ENCODE measurements at regions not wholly inside any gene's neighbourhood (a gene's known extent, or its start where the extent isn't known, plus 50 kb on each side); places are given as distances from the start of the nearest gene placed in this dataset.
"Not testable (repeated sequence)": the region's sequence is repeated elsewhere in the genome, so short reads cannot be mapped to it uniquely, and the experiment has no call there.

- TF ChIP-seq REST (IDR thresholded peaks at IDR 0.05; ENCODE audit: low read depth, low read length) (no peak), EP300 (IDR thresholded peaks at IDR 0.05; ENCODE audit: borderline replicate concordance in 1 of 2, low read depth in 1 of 2, low read length in 1 of 2) (no peak), TEAD4 (IDR thresholded peaks at IDR 0.05; ENCODE audit: borderline replicate concordance, insufficient read depth) (no peak), USF1 (IDR thresholded peaks at IDR 0.05; ENCODE audit: borderline replicate concordance, low read depth) (no peak)
These were observed 523.2 kb downstream of the RMST start (continued) for GRCh38 chr12:97985834-97986233.

- H3K27me3 ChIP-seq (ENCODE audit: insufficient read depth); H3K27ac ChIP-seq (ENCODE audit: low read depth in 2 of 2, low read length in 1 of 2); H3K4me2 ChIP-seq; H3F3A ChIP-seq (replicated peaks; ENCODE audit: insufficient read depth); DNase-seq; CTCF ChIA-PET; H2AFZ ChIP-seq (ENCODE audit: low read depth); H4K20me1 ChIP-seq (ENCODE audit: insufficient read depth); H3K4me3 ChIP-seq (ENCODE audit: low read depth in 2 of 2, low read length in 1 of 2); H3K9me3 ChIP-seq; H3K9me2 ChIP-seq; H3K4me1 ChIP-seq (ENCODE audit: control insufficient read depth in 1 of 2, insufficient read depth in 2 of 2, low read depth in 1 of 2, low read length in 1 of 2); H3K9ac ChIP-seq; H3K79me2 ChIP-seq (ENCODE audit: insufficient read depth); H3K36me3 ChIP-seq (replicated peaks in 1 of 2; ENCODE audit: control insufficient read depth in 1 of 2, insufficient read depth in 2 of 2, low read length in 1 of 2): not testable (repeated sequence)
- POLR2A ChIA-PET = interaction anchor here (0.7 kb wide), 1 partner anchor 822 kb away, joined by 3 read pairs; no protein-coding TSS in a partner anchor
These were observed 526.0 kb downstream of the RMST start for GRCh38 chr12:97988588-97988987.

- no peak overlapping the region for H3K4me2 ChIP-seq
- H2AFZ ChIP-seq (ENCODE audit: low read depth) = no peak overlapping the region
- TF ChIP-seq NFIC (IDR thresholded peaks at IDR 0.05; ENCODE audit: borderline replicate concordance) (no peak), TAF1 (IDR thresholded peaks at IDR 0.05; ENCODE audit: borderline replicate concordance, low read depth, low read length) (no peak), CTCF (IDR thresholded peaks at IDR 0.05) (no peak), MEF2A (IDR thresholded peaks at IDR 0.05; ENCODE audit: borderline replicate concordance, low read depth) (no peak), EZH2phosphoT487 (IDR thresholded peaks at IDR 0.05; ENCODE audit: borderline replicate concordance, low read depth) (no peak), RFX5 (IDR thresholded peaks at IDR 0.05; ENCODE audit: low read length) (no peak), GATA2 (CRISPR knock-in tag; IDR thresholded peaks at IDR 0.05) (no peak), RAD21 (IDR thresholded peaks at IDR 0.05; ENCODE audit: low read length) (no peak), FOXJ3 (CRISPR knock-in tag; IDR thresholded peaks at IDR 0.05) (no peak), IRF3 (IDR thresholded peaks at IDR 0.05; ENCODE audit: low read depth, low read length) (no peak), GABPA (IDR thresholded peaks at IDR 0.05; ENCODE audit: low read depth) (no peak), NRF1 (IDR thresholded peaks at IDR 0.05; ENCODE audit: low read depth, low read length) (no peak), FOSL2 (IDR thresholded peaks at IDR 0.05; ENCODE audit: borderline replicate concordance, low read depth) (no peak), EP300 (IDR thresholded peaks at IDR 0.05; ENCODE audit: borderline replicate concordance in 1 of 2, low read depth in 1 of 2, low read length in 1 of 2) (no peak), USF1 (IDR thresholded peaks at IDR 0.05; ENCODE audit: borderline replicate concordance, low read depth) (no peak), RCOR1 (IDR thresholded peaks at IDR 0.05; ENCODE audit: low read length) (no peak)
These were observed 525.9 kb upstream of the TMPO start for GRCh38 chr12:97989366-97989940.

More at GRCh38 chr12:97989366-97989940, 525.9 kb upstream of the TMPO start:
- Histone ChIP-seq H3K9ac (no peak overlapping the region), H3K27me3 (ENCODE audit: insufficient read depth) (no peaks in the 10 kb centered on the region), H4K20me1 (ENCODE audit: insufficient read depth) (no peaks in the 10 kb centered on the region), H3K27ac (ENCODE audit: low read depth in 2 of 2, low read length in 1 of 2) (no peak overlapping the region), H3F3A (replicated peaks; ENCODE audit: insufficient read depth) (no peaks in the 10 kb centered on the region), H3K4me1 (ENCODE audit: control insufficient read depth in 1 of 2, insufficient read depth in 2 of 2, low read depth in 1 of 2, low read length in 1 of 2) (no peaks in the 10 kb centered on the region), H3K4me3 (ENCODE audit: low read depth in 2 of 2, low read length in 1 of 2) (no peak overlapping the region), H3K36me3 (replicated peaks in 1 of 2; ENCODE audit: control insufficient read depth in 1 of 2, insufficient read depth in 2 of 2, low read length in 1 of 2) (no peaks in the 10 kb centered on the region), H3K79me2 (ENCODE audit: insufficient read depth) (no peaks in the 10 kb centered on the region), H3K9me2 (no peaks in the 10 kb centered on the region), H3K9me3 (no peaks in the 10 kb centered on the region)
- POLR2A ChIA-PET = no interaction called here
- CTCF ChIA-PET = no interaction called here
- DNase-seq = no peak

Data from SK-N-SH (cell line).